NCI-H345 treated with DMSO at 0.1 percent for 48 hours (cell line): ENCODE measurements at regions not wholly inside any gene's neighbourhood (a gene's known extent, or its start where the extent isn't known, plus 50 kb on each side); places are given as distances from the start of the nearest gene placed in this dataset.
"Not testable (repeated sequence)": the region's sequence is repeated elsewhere in the genome, so short reads cannot be mapped to it uniquely, and the experiment has no call there.

ENCODE experiments used
- DNase-seq: peaks from one replicate; lab custom pipeline; 2025; ENCODE audit not compliant: unreplicated experiment; lab: John Stamatoyannopoulos, UW

DNA sequence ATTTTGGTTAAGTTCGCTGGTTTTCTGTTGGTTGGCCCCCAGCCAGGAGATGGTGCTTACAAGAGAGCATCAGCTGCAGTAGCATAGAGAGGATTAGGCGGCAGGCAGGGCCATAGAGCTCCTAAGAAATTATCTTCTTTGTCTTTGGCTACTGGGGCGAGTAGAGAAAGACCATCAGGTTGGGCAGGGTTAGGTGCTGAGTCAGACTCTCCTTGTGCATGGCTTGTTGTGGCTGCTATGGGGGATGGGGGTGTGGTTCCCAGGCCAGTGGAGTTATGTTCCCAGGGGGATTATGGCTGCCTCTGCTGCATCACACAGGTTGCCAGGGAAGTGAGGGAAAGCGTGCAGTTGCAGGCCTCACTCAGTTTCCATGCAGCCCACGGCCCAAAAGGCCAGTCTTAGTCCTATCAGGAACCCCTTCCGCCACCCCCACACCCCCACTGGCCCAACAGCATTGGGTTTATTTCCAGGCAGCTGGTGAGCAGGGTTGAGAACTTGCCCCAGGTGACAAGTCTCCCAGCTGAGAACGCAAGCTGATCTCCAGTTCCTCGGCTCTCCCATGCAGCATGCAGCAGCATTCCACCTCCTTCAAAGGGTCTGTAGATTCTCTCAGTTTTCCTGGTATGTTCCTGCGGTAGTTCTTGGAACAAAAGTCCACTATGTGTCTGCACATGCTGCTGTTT lies 243.7 kb downstream of the UTRN start:
- no peak for DNase-seq

DNA sequence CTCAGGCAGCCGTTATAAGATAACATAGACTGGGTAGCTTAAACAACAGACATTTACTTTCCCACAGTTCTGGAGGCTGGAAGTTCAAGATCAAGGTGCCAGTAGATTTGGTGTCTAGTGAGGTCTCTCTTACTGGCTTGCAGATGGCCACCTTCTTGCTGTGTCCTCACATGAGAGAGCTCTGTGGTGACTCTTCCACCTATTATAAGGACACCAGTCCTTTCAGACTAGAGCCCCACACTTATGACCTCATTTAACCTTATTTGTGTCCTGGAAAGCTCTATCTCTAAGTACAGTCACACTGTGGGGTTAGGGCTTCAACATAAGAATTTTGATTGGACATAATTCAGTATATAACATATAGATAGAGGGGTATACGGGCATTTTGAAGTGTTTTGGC lies 245.0 kb downstream of the UTRN start:
- no peak for DNase-seq

DNA sequence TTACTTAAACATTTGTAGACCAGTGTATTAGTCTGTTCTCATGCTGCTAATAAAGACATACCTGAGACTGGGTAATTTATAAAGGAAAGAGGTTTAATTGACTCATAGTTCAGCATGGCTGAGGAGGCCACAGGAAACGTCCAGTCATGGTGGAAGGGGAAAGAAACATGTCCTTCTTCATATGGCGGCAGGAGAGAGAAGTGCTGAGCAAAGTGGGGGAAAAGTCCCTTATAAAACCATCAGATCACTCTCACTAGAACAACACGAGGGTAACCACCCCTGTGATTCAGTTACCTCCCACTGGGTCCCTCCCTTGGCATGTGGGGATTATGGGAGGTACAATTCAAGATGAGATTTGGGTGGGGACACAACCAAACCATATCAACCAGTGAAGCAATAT lies 247.1 kb downstream of the UTRN start:
- DNase-seq = not testable (repeated sequence)

DNA sequence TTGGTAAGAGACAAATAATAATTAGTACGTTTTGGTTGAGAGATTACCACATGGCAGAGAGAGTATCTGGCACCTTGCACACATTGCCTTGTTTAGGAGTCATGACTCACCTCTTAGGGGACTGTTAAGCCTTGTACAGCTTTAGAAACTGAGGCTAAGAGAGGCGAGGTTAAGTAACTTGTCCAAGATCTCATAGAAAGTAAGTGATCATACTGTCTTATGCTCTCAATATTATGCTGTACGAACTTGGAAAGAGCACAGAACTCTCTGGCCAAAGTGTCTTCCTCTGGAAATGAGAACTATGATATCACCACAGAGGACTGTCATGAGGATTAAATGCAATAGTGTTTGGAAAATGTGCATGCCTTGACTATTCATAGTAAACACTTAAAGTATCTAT lies 249.0 kb downstream of the UTRN start:
- DNase-seq = no peak

DNA sequence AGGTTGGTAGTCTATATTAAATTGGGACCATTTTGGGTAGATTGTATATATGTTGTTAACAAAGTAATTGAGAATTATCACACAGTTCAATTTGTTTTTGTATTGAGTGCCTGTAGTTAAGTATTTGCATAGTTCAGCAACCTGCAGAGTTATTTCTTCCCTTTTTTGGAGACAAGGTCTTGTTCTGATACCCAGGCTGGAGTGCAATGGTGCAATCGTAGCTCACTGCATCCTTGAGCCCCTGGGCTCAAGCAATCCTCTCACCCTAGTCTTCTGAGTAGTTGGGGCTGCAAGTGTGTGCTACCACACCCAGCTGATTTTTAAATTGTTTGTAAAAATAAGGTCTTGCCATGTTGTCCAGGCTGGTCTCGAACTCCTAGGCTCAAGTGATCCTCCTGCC lies 250.5 kb downstream of the UTRN start:
- DNase-seq = no peak

DNA sequence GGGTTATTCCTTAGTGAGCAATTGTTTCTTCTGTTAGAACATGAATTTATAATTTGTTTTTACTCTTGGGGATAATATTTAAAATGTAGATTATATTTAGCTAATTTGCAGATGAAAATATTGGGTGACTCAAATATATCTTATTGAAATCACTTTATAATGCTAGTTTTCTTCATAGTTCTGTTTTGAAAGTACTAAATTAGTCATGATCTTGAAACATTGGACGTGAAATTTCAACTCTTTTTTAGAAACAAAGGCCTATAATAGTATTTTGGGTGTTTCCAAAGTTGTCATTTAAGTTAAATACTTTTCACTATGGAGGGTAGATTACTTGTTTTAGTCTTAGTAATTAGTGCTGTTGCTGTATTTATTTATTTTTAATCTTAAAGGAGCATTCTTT lies 250.9 kb downstream of the UTRN start:
- no peak for DNase-seq

DNA sequence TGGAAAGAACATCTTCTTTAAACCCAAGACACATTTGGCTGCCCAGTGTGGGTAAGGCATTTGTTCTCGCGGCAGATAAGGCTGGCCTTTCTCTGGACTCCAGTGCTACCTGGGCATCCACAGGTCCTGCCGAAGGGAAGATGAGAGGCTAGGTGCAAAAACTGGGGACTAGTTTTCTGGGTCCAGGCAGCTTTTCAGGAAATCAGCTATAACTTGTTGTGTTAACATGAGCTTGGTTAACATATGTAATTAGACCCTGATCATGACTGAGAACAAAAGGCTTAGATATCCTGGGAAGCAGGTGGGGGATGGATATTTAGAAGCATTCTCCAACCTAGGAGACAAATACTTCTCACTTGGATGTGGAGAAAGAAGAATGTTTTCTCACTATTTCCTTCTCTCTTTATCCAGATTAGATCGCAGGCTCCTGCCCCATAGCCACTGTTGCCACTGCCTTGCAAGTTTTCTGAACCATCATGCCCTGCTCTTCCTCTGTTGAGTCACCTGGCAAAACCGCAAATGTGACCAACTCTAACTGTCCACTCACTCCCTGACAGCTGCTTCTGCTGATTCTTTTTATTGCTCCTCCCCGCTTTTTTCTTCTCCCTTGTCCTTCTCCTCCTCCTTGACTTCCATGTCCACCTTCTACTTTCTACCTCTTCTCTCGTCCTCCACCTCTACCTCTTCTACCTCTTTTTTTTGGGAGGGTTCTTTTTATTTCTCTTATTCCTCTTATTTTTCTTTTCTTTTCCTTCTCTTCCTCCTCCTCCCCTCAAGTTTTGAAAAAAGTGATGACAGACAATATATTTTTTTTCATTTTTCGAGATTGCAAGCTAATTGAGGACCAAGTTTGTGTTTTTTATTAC lies 258.1 kb downstream of the UTRN start:
- DNase-seq = no peak

DNA sequence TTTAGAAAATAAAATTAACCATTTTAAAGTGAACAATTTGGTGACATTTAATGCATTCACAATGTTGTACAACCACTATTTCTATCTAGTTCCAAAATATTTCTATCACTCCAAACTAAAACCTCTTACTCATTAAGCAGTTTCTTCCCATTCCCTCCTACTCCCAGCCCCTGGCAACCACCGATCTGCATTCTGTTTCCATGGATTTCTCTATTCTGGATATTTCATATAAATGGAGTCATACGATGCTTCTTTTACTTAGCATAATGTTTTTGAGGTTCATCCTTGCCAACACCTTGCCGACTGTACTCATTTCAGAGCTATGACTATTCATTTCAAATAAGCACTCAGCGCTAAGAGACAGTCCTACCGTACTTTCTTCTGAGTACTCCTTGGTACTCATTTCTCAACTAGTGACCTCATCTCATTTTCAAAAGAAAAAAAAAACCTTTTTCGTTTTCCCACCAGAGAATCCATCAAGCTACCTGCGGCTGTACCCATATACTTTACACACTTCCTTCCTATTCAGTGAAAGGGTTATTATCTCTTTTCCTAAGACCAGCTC lies 259.2 kb downstream of the UTRN start:
- DNase-seq = no peak

DNA sequence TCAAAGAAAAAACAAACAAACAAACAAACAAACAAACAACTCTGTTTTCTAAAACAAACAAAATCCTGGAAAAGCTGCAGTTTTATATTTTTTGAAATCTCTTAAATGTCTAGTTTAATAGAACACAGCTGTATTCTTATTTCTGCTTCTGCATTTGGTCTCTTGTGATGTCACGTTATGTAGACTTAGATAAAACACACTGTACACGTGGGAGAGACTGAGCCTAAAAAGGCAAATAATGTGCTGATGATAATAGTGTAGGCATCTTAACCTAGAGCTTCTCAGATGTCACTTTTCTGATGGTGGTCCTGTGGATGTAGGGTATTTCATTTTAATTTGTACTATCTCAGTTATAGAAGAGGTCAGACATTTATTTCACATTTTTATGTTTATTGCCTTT lies 261.7 kb downstream of the UTRN start:
- no peak for DNase-seq

DNA sequence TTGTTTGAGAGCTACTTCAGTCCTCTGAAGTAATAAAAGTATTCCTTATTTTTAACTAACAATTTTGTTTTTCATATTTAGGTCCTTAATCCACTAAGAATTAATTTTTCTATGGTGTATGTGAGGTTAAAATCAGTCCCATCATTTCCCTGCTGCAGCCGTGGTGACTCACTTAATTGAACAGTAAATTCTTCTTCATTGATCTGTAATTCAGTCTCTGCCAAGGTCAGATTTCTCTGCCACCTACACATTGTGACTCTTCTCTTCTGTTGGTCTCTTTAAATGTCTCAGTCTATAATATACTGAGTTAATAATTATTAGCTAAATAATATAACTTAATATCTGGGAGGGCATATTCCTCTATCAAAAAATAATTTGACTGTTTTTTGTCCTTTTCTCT lies 262.3 kb downstream of the UTRN start:
- DNase-seq = no peak

DNA sequence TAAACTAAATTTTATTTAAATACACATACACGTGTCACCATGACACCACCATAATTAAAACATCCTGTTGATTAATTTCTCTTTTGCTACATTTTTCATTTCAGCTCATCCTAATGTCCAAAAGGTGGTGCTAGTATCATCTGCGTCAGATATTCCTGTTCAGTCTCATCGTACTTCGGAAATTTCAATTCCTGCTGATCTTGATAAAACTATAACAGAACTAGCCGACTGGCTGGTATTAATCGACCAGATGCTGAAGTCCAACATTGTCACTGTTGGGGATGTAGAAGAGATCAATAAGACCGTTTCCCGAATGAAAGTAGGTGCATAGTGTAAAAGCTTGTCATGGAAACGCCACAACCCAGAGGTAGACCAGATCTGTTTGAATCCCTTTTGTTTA lies 263.4 kb downstream of the UTRN start:
- no peak for DNase-seq

DNA sequence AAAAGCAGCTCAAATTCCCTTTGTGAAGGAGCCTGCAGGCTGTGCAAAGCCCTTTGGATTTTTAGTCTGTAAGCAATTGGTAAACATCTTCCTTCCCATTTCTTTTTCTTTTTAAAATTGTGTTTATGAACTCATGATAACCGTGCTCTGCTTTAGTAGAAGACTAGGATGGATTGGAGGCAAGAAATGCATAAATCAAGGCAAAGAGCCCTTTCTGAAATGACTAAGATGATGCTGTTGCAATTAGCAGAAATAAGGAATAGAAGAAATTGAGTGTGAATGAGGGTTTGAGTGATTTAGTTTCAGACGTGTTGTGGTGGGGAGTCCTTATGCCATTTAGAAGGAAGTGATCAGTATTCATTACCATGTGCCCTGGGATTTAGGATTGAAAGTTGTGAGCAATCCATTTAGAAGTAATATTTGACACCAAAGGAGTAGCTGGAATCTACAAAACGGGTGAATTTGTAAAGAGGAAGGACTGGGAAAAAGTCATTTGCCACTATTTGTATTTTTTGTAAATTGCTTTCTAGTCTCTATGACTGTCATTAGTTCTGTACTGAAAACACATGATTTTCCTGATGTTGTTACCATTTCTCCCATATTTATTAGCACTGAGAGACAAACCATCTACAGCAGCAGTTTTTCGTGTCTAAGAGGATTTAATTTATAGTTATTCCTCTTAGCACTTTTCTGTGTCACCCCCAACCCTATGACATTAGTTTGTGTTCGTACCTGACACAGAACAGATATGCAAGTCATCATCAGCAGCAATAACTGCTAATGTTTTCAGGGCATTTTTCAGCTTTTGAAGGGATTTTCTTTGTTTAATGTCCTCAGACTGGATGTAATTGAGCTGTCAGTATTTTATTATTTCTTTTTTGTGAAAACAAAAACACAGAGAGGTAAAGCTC lies 265.0 kb downstream of the UTRN start:
- no peak for DNase-seq

DNA sequence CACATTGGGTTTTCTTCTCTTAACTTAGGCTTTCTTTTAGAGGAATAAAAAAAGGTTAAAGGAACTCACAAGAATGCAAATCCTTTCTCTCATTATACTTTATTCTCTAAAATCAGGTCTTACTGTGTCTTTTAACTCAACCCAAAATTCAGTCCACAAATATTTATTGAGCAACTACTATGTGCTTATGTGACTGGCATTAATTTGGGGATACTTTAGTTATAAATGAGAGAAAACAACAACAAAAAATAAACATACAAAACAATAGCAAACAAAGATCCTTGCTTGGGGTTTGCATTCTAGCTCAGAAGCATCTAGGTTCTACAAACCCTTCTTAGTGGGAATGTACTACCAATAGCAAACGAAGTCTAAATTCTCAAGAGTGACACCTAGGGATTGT lies 266.2 kb downstream of the UTRN start:
- no peak for DNase-seq

DNA sequence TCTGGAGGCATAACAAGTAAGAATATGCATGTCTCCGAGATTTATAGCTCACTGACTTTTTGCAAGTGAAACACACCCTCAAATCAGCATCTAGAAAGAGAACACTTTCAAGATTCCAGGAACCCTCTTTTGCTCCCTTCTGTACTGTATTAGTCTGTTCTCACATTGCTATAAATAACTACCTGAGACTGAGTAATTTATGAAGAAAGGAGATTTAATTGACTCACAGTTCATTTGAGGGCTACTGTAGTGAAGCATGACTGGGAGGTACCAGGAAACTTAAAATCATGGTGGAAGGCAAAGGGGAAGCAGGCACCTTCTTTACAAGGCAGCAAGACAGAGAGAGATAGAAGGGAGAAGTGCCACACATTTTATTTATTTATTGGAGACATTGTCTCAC lies 269.9 kb downstream of the UTRN start:
- DNase-seq = no peak

DNA sequence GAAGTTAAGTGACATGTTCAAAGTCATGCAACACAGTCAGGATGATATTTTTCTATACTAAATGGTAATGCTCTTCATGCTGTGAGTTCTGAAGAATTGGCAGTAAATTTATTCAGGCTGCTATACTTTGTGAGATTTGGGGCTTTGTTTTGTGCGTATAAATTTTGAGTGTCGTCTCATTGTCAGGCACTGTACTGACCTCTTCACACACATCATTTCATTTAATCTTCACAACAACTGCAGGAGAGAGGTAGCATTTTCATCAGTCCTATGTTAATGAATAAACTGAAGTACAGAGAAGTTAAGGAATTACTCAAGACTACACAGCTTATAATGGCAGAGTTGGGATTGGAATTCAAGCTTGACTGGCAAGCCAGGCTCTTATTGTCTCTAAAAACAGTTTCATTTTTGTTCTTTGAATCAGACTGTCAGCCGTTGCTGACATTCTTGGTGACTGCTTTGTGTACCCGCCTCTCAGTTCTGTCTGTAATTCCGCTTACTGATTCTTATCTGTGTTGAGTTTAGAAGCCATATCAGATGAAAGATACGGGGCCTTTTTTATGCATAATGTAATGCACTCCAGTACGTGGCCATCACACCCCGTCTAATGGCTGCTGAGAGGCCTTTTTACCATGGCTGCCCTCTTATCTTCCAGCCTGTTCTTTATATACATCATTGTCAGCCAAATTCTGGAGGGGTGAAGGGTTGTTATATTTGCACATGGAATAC lies 274.9 kb downstream of the UTRN start:
- DNase-seq = no peak

DNA sequence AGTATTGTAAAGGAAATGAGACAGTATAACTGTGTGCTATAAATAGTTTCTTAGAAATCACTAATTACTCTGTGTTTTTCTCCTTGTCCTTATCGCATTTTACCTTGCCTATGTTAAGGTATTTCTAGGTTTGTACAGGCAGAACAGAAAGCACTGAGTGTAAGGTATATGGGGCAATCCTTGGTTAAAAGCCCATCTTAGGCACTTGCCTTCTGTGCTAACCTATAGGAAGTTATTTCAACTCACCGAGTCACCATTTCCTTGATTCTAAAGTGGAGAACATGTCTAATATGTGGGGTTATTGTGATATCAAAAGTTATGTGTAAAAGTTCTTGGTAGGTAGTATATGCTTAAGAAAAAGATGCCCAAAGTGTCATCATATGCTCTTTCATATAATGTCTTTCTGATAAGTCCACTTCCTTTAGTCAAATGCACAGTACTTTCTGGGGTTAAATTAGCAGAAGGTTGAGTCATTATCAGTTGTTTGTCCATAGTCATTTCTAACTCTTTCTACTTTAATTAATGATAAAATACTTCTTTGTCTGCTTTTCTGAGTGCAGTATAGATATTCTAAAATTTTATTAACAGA lies 276.4 kb downstream of the UTRN start:
- DNase-seq = no peak

DNA sequence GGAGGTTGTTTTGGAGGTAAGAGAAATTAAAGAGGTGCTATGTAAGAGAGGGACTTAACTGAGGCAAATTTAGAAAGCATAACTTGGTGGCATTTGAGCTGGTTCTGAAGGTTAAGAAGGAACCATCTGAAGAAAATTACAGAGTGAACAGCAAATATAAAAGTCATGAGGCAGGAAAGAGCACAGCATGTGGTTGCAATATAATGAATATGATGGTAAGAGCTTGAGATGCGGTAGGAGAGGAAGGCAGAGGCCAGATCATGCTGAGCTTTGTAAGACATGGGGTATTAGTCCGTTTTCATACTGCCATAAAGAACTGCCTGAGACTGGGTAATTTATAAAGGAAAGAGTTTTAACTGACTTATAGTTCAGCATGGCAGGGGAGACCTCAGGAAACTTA lies 279.1 kb downstream of the UTRN start:
- no peak for DNase-seq

DNA sequence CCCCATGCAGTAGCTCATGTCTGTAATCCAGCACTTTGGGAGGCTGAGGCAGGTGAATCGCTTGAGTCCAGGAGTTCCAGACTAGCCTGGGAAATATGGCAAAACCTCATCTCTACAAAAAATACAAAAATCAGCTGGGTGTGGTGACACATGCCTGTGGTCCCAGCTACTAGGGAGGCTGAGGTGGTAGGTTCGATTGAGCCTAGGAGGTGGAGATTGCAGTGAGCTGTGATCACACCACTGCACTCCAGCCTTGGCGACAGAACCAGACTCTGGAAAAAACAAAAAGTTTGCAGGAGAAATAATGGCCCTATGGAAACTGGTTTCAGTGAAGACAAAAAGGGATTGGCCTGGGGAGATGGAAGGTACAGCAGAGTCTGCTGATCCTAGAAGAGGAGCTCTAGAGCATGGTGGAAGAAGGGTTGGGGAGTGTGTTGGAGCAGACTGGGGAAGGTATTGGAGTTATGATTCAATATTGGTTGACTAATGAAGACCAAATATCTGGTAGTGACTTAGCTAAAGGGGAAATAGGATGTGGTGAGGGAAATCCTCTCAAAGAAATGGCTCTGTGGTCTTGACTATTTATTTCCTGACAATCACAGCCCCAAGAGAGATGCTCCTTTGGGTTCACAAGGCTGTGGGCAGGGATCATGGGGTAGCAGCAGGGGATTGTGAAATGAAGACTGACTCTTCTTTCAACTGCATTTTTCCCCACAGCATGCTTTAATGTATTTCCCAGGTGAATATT lies 281.9 kb downstream of the UTRN start:
- no peak for DNase-seq

DNA sequence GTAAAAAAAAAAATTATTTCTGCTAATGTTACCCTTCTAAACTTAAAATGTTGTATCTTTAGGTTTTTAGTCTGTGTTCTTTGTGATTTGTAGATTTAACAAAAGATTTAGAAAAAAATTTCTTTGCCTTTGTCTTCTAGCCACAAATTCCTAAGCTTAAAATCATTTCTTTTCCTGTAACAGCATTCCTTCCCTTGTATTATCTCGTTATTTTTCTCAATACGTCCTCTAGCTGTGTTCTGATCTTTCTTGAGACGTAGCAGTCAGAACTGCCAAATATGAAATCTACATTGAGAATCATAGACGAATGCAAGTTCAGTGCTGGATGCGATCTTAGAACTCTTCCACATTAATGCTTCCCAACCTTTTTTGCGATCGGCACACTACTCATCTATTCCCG lies 283.1 kb downstream of the UTRN start:
- DNase-seq = no peak

DNA sequence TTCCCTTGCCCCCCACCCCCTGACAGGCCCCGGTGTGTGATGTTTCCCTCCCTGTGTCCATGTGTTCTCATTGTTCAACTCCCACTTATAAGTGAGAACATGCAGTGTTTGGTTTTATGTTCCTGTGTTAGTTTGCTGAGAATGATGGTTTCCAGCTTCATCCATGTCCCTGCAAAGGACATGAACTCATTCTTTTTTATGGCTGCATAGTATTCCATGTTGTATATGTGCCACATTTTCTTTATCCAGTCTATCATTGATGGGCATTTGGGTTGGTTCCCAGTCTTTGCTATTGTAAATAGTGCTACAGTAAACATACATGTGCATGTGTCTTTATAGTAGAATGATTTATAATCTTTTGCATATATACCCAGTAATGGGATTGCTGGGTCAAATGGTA lies 287.4 kb downstream of the UTRN start:
- not testable (repeated sequence) for DNase-seq
